ENCODE measurements at regions not wholly inside any gene's neighbourhood (a gene's known extent, or its start where the extent isn't known, plus 50 kb on each side); places are given as distances from the start of the nearest gene placed in this dataset.

GRCh38 chr13:100837631-100838030, 163.0 kb upstream of the TMTC4 start:
- H3K79me2 ChIP-seq (ENCODE audit: control insufficient read depth, insufficient read depth, low read length), result no peaks in the 10 kb centered on the region
- no peak for DNase-seq
- H3K4me1 ChIP-seq (ENCODE audit: control insufficient read depth, low read depth, low read length), result no peaks in the 10 kb centered on the region
- no peaks in the 10 kb centered on the region for H3K36me3 ChIP-seq (ENCODE audit: control insufficient read depth, insufficient read depth, low read length)
- H3K4me3 ChIP-seq (ENCODE audit: low read length), result no peak overlapping the region
- H3K18ac ChIP-seq (ENCODE audit: low read length), result no peak overlapping the region
- H4K5ac ChIP-seq (ENCODE audit: low read length), result no peak overlapping the region
- H3K27me3 ChIP-seq (ENCODE audit: insufficient read depth, low read length, poor library complexity), result no peaks in the 10 kb centered on the region
- no peaks in the 10 kb centered on the region for H3K79me1 ChIP-seq (ENCODE audit: low read length)
- no peak overlapping the region for H2AK5ac ChIP-seq (ENCODE audit: low read length)
- H2BK15ac ChIP-seq (replicated peaks; ENCODE audit: low read depth), result no peak overlapping the region
- H4K8ac ChIP-seq (ENCODE audit: low read depth, low read length), result peak overlapping the region; percentile 39
- no peak overlapping the region for H3K4me2 ChIP-seq (ENCODE audit: low read length)
- no peak overlapping the region for H3K4ac ChIP-seq (ENCODE audit: low read depth, low read length)
- no peak overlapping the region for H2BK120ac ChIP-seq (ENCODE audit: low read depth, low read length)
- no CpG with 5 or more reads among the region's 1 CpG for WGBS (ENCODE audit: extremely low coverage, insufficient coverage, low lambda C conversion rate)
- H3K27ac ChIP-seq (ENCODE audit: low read depth, low read length), result no peak overlapping the region
- no peak overlapping the region for H3K23ac ChIP-seq (ENCODE audit: low read length)
- no peak overlapping the region for H3K56ac ChIP-seq (ENCODE audit: low read length)
- H3K9ac ChIP-seq (ENCODE audit: low read length), result no peak overlapping the region
- H2BK5ac ChIP-seq (ENCODE audit: low read length), result no peak overlapping the region

GRCh38 chr13:100836711-100837110, 162.1 kb upstream of the TMTC4 start:
- no peak overlapping the region for H4K8ac ChIP-seq (ENCODE audit: low read depth, low read length)
- H3K79me1 ChIP-seq (ENCODE audit: low read length), result no peaks in the 10 kb centered on the region
- H3K4me3 ChIP-seq (ENCODE audit: low read length), result no peak overlapping the region
- H3K27ac ChIP-seq (ENCODE audit: low read depth, low read length), result no peak overlapping the region
- H2BK5ac ChIP-seq (ENCODE audit: low read length), result no peak overlapping the region
- no peak overlapping the region for H3K56ac ChIP-seq (ENCODE audit: low read length)
- no peak overlapping the region for H2AK5ac ChIP-seq (ENCODE audit: low read length)
- H3K23ac ChIP-seq (ENCODE audit: low read length), result no peak overlapping the region
- H2BK15ac ChIP-seq (replicated peaks; ENCODE audit: low read depth), result no peak overlapping the region
- H3K27me3 ChIP-seq (ENCODE audit: insufficient read depth, low read length, poor library complexity), result no peaks in the 10 kb centered on the region
- no peak for DNase-seq
- no peak overlapping the region for H2BK120ac ChIP-seq (ENCODE audit: low read depth, low read length)
- H3K18ac ChIP-seq (ENCODE audit: low read length), result no peak overlapping the region
- no peak overlapping the region for H4K5ac ChIP-seq (ENCODE audit: low read length)
- H3K4ac ChIP-seq (ENCODE audit: low read depth, low read length), result no peak overlapping the region
- H3K4me2 ChIP-seq (ENCODE audit: low read length), result no peak overlapping the region
- H3K9ac ChIP-seq (ENCODE audit: low read length), result no peak overlapping the region
- no peaks in the 10 kb centered on the region for H3K36me3 ChIP-seq (ENCODE audit: control insufficient read depth, insufficient read depth, low read length)
- H3K4me1 ChIP-seq (ENCODE audit: control insufficient read depth, low read depth, low read length), result no peaks in the 10 kb centered on the region
- H3K79me2 ChIP-seq (ENCODE audit: control insufficient read depth, insufficient read depth, low read length), result no peaks in the 10 kb centered on the region
- WGBS (ENCODE audit: extremely low coverage, insufficient coverage, low lambda C conversion rate), result no CpG with 5 or more reads among the region's 4 CpGs

GRCh38 chr13:100835695-100836094, 161.1 kb upstream of the TMTC4 start:
- Histone ChIP-seq H3K4me1 (ENCODE audit: control insufficient read depth, low read depth, low read length) (no peaks in the 10 kb centered on the region), H3K23ac (ENCODE audit: low read length) (no peak overlapping the region), H3K79me1 (ENCODE audit: low read length) (no peaks in the 10 kb centered on the region), H3K27ac (ENCODE audit: low read depth, low read length) (no peak overlapping the region), H2BK120ac (ENCODE audit: low read depth, low read length) (no peak overlapping the region), H2BK5ac (ENCODE audit: low read length) (no peak overlapping the region), H4K5ac (ENCODE audit: low read length) (no peak overlapping the region), H3K9ac (ENCODE audit: low read length) (no peak overlapping the region), H3K4me2 (ENCODE audit: low read length) (no peak overlapping the region), H3K56ac (ENCODE audit: low read length) (no peak overlapping the region), H3K4me3 (ENCODE audit: low read length) (no peak overlapping the region), H4K8ac (ENCODE audit: low read depth, low read length) (no peak overlapping the region), H3K27me3 (ENCODE audit: insufficient read depth, low read length, poor library complexity) (no peaks in the 10 kb centered on the region), H3K79me2 (ENCODE audit: control insufficient read depth, insufficient read depth, low read length) (no peaks in the 10 kb centered on the region), H3K36me3 (ENCODE audit: control insufficient read depth, insufficient read depth, low read length) (no peaks in the 10 kb centered on the region), H3K18ac (ENCODE audit: low read length) (no peak overlapping the region), H2AK5ac (ENCODE audit: low read length) (no peak overlapping the region), H2BK15ac (replicated peaks; ENCODE audit: low read depth) (no peak overlapping the region), H3K4ac (ENCODE audit: low read depth, low read length) (no peak overlapping the region)
- WGBS (ENCODE audit: extremely low coverage, insufficient coverage, low lambda C conversion rate), result 100% methylated on average over 1 of the region's 5 CpGs
- DNase-seq, result no peak

GRCh38 chr13:100833427-100833826, 158.8 kb upstream of the TMTC4 start:
- Histone ChIP-seq H3K9ac (ENCODE audit: low read length) (no peak overlapping the region), H2BK120ac (ENCODE audit: low read depth, low read length) (no peak overlapping the region), H3K36me3 (ENCODE audit: control insufficient read depth, insufficient read depth, low read length) (no peaks in the 10 kb centered on the region), H4K5ac (ENCODE audit: low read length) (no peak overlapping the region), H3K56ac (ENCODE audit: low read length) (no peak overlapping the region), H3K79me2 (ENCODE audit: control insufficient read depth, insufficient read depth, low read length) (no peaks in the 10 kb centered on the region), H3K27ac (ENCODE audit: low read depth, low read length) (no peak overlapping the region), H3K4me2 (ENCODE audit: low read length) (no peak overlapping the region), H3K4ac (ENCODE audit: low read depth, low read length) (no peak overlapping the region), H2BK5ac (ENCODE audit: low read length) (no peak overlapping the region), H3K27me3 (ENCODE audit: insufficient read depth, low read length, poor library complexity) (no peaks in the 10 kb centered on the region), H3K18ac (ENCODE audit: low read length) (no peak overlapping the region), H2AK5ac (ENCODE audit: low read length) (no peak overlapping the region), H3K23ac (ENCODE audit: low read length) (no peak overlapping the region), H4K8ac (ENCODE audit: low read depth, low read length) (no peak overlapping the region), H3K4me1 (ENCODE audit: control insufficient read depth, low read depth, low read length) (no peaks in the 10 kb centered on the region), H2BK15ac (replicated peaks; ENCODE audit: low read depth) (no peak overlapping the region), H3K4me3 (ENCODE audit: low read length) (no peak overlapping the region), H3K79me1 (ENCODE audit: low read length) (no peaks in the 10 kb centered on the region)
- no CpG with 5 or more reads among the region's 6 CpGs for WGBS (ENCODE audit: extremely low coverage, insufficient coverage, low lambda C conversion rate)
- DNase-seq, result no peak

GRCh38 chr13:100828226-100828625, 153.6 kb upstream of the TMTC4 start:
- H3K27me3 ChIP-seq (ENCODE audit: insufficient read depth, low read length, poor library complexity), result no peaks in the 10 kb centered on the region
- H3K56ac ChIP-seq (ENCODE audit: low read length), result no peak overlapping the region
- no peak overlapping the region for H2BK15ac ChIP-seq (replicated peaks; ENCODE audit: low read depth)
- no peak overlapping the region for H3K27ac ChIP-seq (ENCODE audit: low read depth, low read length)
- no peak overlapping the region for H4K5ac ChIP-seq (ENCODE audit: low read length)
- no peak overlapping the region for H3K4me3 ChIP-seq (ENCODE audit: low read length)
- H3K9ac ChIP-seq (ENCODE audit: low read length), result no peak overlapping the region
- H2AK5ac ChIP-seq (ENCODE audit: low read length), result no peak overlapping the region
- no peak overlapping the region for H3K4ac ChIP-seq (ENCODE audit: low read depth, low read length)
- no peak overlapping the region for H3K4me2 ChIP-seq (ENCODE audit: low read length)
- H4K8ac ChIP-seq (ENCODE audit: low read depth, low read length), result no peak overlapping the region
- H2BK120ac ChIP-seq (ENCODE audit: low read depth, low read length), result no peak overlapping the region
- peak; percentile 77 for DNase-seq
- no peak overlapping the region for H2BK5ac ChIP-seq (ENCODE audit: low read length)
- no peaks in the 10 kb centered on the region for H3K36me3 ChIP-seq (ENCODE audit: control insufficient read depth, insufficient read depth, low read length)
- H3K4me1 ChIP-seq (ENCODE audit: control insufficient read depth, low read depth, low read length), result no peaks in the 10 kb centered on the region
- no peaks in the 10 kb centered on the region for H3K79me2 ChIP-seq (ENCODE audit: control insufficient read depth, insufficient read depth, low read length)
- no peak overlapping the region for H3K23ac ChIP-seq (ENCODE audit: low read length)
- no CpG with 5 or more reads among the region's 5 CpGs for WGBS (ENCODE audit: extremely low coverage, insufficient coverage, low lambda C conversion rate)
- no peaks in the 10 kb centered on the region for H3K79me1 ChIP-seq (ENCODE audit: low read length)
- no peak overlapping the region for H3K18ac ChIP-seq (ENCODE audit: low read length)

- no peak for DNase-seq
- Histone ChIP-seq H3K4me2 (ENCODE audit: low read length) (no peak overlapping the region), H2BK5ac (ENCODE audit: low read length) (no peak overlapping the region), H2AK5ac (ENCODE audit: low read length) (no peak overlapping the region), H3K4me3 (ENCODE audit: low read length) (no peak overlapping the region), H3K18ac (ENCODE audit: low read length) (no peak overlapping the region), H4K8ac (ENCODE audit: low read depth, low read length) (no peak overlapping the region), H2BK15ac (replicated peaks; ENCODE audit: low read depth) (no peak overlapping the region), H3K27ac (ENCODE audit: low read depth, low read length) (no peak overlapping the region), H3K79me2 (ENCODE audit: control insufficient read depth, insufficient read depth, low read length) (no peaks in the 10 kb centered on the region), H3K56ac (ENCODE audit: low read length) (no peak overlapping the region), H3K27me3 (ENCODE audit: insufficient read depth, low read length, poor library complexity) (no peaks in the 10 kb centered on the region), H3K79me1 (ENCODE audit: low read length) (no peaks in the 10 kb centered on the region), H3K4me1 (ENCODE audit: control insufficient read depth, low read depth, low read length) (no peaks in the 10 kb centered on the region), H3K36me3 (ENCODE audit: control insufficient read depth, insufficient read depth, low read length) (no peaks in the 10 kb centered on the region), H3K9ac (ENCODE audit: low read length) (no peak overlapping the region), H3K23ac (ENCODE audit: low read length) (no peak overlapping the region), H2BK120ac (ENCODE audit: low read depth, low read length) (no peak overlapping the region), H3K4ac (ENCODE audit: low read depth, low read length) (no peak overlapping the region), H4K5ac (ENCODE audit: low read length) (no peak overlapping the region)
- WGBS (ENCODE audit: extremely low coverage, insufficient coverage, low lambda C conversion rate), result no CpG with 5 or more reads among the region's 8 CpGs
These were observed 153.0 kb upstream of the TMTC4 start for GRCh38 chr13:100827489-100828176.

All from mesendoderm (in vitro differentiated cells).